GM12865 (cell line): ENCODE measurements at regions not wholly inside any gene's neighbourhood (a gene's known extent, or its start where the extent isn't known, plus 50 kb on each side); places are given as distances from the start of the nearest gene placed in this dataset.
"Not testable (repeated sequence)": the region's sequence is repeated elsewhere in the genome, so short reads cannot be mapped to it uniquely, and the experiment has no call there.

Experiments used
- DNase-seq: peaks from one replicate; pipeline ENCODE4 v3.0.0; 2010; ENCODE audit warnings: low read depth
- H3K4me3 ChIP-seq: 2 replicates; pipeline ENCODE4 v1.5.1; 2011; ENCODE audit warnings: mild to moderate bottlenecking, low read depth, low read length, control low read depth
- TF ChIP-seq, protein P1 (sequence below): IDR thresholded peaks from 2 replicates; pipeline ENCODE4 v1.5.1; 2011; ENCODE audit warnings: low read length, control low read depth, low read depth, inconsistent platforms; ENCODE audit not compliant: insufficient read depth; ENCODE audit errors: missing control alignments

- H3K4me3 ChIP-seq, result no peak overlapping the region
- no peak for DNase-seq
- TF ChIP-seq, protein P1, sequence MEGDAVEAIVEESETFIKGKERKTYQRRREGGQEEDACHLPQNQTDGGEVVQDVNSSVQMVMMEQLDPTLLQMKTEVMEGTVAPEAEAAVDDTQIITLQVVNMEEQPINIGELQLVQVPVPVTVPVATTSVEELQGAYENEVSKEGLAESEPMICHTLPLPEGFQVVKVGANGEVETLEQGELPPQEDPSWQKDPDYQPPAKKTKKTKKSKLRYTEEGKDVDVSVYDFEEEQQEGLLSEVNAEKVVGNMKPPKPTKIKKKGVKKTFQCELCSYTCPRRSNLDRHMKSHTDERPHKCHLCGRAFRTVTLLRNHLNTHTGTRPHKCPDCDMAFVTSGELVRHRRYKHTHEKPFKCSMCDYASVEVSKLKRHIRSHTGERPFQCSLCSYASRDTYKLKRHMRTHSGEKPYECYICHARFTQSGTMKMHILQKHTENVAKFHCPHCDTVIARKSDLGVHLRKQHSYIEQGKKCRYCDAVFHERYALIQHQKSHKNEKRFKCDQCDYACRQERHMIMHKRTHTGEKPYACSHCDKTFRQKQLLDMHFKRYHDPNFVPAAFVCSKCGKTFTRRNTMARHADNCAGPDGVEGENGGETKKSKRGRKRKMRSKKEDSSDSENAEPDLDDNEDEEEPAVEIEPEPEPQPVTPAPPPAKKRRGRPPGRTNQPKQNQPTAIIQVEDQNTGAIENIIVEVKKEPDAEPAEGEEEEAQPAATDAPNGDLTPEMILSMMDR, result no peak
Observed at GRCh38 chr1:183753464-183753891, 51.4 kb upstream of the RGL1 start.

- no peak for DNase-seq
- no peak overlapping the region for H3K4me3 ChIP-seq
- TF ChIP-seq, protein P1, result no peak
Observed at GRCh38 chr1:183744132-183744913, 60.6 kb upstream of the RGL1 start.

- no peak for DNase-seq
- H3K4me3 ChIP-seq, result no peak overlapping the region
- TF ChIP-seq, protein P1, result no peak
Observed at GRCh38 chr1:183742355-183742754, 62.6 kb upstream of the RGL1 start.

- TF ChIP-seq, protein P1, result no peak
- no peak overlapping the region for H3K4me3 ChIP-seq
- DNase-seq, result no peak
Observed at GRCh38 chr1:183739741-183740271, 65.1 kb upstream of the RGL1 start.

DNA sequence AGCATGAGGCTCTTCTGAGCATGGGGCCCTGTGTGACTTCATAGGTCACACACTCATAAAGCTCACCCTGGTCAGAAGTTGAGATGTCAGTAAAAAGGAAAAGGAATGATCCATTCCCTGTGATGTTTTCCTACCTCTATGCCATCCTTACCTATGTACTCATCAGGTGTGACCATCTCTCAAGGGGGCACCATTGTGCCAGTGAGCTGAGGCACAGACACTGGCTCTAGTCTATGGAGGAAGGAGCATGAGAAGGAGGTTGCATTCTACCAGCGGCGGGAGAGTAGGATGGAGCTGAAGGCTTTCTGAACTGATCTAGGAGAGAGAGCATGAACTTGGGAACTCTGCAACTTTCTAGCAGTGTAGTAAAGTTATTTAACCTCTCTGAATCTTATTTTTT is 65.8 kb upstream of the RGL1 start:
- H3K4me3 ChIP-seq, result no peak overlapping the region
- TF ChIP-seq, protein P1, result no peak
- no peak for DNase-seq

DNA sequence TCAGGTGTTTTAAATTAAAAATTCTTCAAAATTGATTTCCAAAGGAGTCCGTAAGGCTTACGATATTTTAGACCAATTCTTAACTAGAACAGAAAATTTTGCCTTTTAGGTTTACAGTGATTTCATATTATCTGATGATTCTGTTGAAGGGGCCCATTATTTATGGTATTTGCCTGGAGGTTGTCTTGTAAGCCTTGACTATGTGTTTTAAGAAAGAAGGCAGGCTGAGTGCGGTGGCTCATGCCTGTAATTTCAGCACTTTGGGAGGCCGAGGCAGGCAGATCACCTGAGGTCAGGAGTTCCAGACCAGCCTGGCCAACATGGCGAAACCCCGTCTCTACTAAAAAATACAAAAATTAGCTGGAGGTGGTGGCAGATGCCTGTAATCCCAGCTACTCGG is 67.0 kb upstream of the RGL1 start:
- not testable (repeated sequence) for H3K4me3 ChIP-seq, DNase-seq

DNA sequence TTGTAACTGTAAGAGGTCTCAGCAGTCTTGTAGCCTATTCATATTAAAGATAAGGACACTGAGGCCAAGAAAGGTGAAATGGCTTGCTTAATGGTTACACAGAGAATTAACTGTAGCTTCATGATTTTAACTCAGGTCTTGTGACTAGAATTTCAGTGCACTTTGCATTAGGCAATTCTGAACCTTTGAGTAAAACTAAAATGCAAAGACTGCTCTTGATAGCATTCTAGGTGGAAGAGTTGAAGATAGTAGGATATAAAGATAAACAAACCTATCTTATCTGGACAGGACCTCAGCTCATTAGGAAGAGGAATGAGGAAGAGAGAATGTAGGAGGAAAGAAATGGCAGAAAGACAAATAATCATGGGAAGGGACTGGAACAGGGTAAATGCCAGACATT is 68.6 kb upstream of the RGL1 start:
- TF ChIP-seq, protein P1, result no peak
- DNase-seq, result no peak
- no peak overlapping the region for H3K4me3 ChIP-seq
